ENCODE measurements at regions not wholly inside any gene's neighbourhood (a gene's known extent, or its start where the extent isn't known, plus 50 kb on each side); places are given as distances from the start of the nearest gene placed in this dataset.

DNA sequence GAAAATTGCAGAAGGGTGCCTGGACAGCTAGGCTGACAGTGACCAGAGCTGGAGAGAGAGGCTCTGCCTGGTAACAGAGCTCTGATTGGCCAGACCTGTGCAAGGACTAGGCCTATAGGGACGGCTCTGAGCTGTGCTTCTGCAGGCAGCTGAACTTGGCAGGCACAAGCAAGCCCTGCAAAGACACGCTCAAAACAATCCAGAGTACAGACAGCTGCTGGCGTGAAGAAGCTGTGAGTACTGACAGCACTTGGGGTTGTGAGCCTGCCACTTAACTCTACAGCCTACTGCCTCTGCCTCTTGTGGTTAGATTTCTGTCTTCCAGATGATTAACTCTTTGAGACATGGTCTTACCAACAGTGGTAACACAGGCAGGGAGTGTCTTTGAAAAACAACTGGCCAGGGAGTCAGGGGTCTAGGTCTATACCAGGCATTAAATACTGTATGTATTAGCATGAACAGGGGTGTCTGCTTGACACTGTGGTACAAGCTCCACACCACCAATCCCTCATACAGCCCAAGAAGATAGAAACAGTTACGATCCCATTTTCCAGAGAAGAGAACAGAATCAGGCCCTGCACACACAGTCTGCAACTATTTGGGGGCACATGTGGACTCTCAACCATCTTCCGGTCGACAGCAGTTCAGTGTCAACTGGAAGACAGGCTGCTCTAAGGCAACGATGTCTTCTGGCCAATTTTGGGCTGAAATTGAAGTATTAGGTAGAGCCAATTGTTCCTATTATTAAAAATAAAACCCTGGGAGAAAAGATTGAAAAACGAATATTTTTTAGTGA, 568.4 kb downstream of the TNS1 start:
- peak; percentile 80 for DNase-seq

DNA sequence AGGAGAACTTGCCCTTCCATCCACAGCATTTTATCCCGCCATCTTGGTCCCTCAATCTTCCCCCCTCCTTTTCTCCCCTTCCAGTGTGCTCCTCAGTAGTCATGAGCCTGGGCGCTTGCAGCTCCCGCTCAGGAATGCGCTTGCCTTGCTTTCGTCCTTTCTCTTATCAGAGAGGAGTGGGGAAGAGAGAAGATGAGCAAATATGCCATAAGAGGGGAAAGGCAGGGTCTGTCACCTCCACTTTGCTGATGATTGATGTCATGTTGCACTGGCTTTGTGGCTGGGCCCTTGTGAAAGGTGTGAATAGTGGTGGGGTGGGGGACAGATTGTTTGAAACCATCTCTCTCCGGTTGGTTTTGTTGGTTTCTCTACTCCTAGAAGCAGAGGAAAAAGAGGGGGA, 569.3 kb downstream of the TNS1 start:
- DNase-seq = no peak

DNA sequence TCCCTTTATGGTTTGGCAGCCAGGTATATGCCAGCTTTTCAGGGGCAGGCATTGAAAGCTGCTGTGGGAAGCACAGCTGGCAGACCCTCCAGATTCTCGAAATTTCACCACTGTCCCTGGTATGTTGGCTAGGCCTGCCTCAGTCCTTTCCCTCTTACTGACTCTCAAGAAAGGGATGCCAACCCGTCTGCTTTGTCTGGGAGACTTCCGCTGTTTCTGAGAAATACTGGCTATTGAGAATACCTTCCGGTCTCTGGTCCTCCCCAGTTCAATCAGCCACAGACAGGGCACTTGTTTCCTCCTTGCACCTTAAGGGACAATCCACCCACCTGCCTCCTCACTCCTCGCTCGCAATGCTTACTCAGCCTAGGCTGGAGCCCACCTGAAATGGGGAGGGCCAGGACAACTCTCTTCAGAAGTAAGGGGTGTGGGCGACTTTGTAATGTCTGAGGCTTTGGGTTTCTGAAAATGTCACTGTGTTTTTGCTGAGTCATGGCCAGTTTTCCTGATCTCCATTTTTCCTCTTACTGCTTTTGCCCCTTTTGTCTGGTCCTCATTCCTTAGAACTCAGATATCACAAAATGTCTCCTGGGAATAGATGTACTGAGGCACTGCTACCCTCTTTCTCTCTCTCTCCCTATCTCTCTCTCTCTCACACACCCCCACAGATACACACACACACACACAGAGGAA, 571.1 kb downstream of the TNS1 start:
- DNase-seq = no peak

DNA sequence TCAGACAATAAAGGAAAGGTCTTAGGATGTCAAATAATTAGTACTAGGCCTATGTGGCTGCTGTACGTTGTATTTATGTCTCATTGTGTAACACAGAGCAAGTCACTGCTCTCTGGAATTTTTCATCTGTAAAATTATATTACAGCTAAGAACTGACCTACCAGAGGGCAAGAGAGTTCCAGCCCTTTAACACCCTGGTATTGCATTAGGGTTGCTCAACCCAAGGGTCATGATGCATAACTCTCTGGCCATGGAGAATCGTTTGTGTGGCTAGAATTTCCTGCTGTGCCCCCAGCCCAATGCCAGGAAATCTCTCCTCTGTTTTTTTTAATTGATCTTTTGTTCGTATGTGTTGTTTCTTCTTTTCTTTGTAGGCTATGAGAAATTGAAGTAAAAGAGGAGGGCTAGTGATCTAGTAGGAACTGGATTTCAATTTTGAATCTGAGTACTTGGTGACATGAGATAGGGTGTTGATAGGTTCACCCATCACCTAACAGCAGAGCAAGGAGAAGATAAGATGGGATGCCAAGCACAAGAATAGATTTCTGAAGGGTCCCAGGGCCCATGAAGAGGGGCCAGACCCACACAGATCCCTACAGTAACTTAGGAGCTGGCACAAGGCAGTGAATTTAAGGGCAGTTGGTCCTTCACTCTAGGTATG, 571.2 kb upstream of the TNP1 start:
- no peak for DNase-seq

DNA sequence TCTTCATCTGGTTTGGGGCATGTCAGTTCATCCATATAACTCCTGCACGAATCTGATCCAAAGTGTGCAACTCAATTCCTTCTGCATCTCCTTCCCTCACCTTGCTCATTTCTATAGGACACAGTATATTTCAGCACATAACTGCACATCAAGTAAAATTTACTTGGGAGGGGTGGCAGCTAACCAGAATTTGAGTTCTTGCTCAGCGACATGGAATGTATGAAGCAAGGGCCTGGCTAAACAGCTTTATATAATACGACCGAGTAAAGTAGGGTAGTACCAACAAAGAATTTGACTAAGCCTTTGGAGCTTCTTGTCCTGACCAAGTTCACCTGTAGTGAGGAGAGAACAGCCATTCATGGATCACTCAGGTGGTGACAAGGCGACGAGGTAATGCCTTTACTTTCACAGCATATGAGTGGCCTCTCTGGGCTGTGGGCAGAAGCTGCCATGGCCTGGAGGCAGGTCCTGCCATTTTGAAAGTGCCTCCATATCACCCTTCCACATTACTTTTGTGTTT, 570.2 kb upstream of the TNP1 start:
- DNase-seq = no peak

DNA sequence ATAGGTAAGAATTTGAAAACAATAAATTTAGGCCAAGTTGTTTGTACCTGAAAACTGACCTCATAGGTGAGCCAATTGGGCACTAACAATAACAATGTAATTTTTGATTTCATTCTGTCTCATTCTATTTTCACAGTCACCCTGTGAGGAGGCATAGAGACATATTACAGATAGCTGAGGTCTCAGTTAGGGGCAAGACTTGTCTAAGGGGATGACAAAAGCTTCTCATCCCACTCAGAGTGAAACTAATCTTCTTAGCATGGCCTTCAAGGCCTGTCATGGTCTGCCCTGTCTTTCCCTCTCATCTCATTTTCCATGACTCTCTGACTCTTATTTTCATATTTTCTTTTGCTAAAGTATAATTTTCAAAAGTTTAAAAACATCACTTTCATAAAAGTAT, 562.0 kb upstream of the TNP1 start:
- DNase-seq = no peak

DNA sequence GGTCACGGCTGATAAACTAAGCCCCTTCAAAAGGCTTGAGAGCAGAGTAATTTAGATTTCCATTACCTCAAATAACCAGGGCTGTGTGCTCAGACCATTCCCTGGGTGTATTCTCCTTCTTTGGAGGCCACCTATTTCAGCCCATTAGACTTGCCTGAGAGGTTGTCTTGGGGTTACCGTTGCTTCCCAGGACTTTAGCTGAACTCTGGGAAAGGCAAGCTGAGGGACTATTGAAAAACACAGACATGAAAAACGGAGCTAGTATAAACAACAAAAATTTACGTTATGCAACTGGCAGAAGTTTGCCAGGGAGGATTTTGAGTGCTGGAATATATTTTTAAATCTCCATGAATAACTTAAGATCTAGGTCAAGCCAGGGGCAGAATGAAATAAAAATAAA, 561.0 kb upstream of the TNP1 start:
- no peak for DNase-seq

DNA sequence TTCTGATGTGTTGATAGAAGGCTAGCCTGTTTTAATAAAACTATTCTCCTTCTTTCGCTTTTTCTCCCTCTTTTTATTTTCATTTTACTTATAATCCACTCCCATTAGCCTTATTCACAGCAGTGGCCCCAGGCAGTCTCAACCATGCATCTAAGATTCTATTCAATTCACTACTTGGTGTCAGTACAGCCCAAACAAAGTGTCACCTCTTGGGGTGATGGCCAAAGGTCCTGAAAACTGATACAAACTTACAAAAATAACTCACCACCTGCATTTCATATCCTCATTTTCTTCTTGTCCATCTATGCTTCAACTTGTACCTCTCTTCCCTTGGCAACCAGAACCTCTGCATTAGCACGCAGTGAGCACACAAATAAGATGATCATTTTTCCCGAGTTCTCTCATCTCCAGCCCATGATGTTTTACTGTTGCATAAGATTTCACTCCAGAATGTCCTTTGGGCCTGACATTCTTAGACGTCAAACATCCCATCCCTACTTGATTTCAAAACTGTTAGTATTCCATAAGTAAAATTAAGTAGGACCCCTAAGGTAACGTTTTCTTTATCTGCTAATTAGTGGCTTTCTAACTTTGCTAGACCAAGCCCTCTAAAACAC, 559.3 kb upstream of the TNP1 start:
- no peak for DNase-seq

DNA sequence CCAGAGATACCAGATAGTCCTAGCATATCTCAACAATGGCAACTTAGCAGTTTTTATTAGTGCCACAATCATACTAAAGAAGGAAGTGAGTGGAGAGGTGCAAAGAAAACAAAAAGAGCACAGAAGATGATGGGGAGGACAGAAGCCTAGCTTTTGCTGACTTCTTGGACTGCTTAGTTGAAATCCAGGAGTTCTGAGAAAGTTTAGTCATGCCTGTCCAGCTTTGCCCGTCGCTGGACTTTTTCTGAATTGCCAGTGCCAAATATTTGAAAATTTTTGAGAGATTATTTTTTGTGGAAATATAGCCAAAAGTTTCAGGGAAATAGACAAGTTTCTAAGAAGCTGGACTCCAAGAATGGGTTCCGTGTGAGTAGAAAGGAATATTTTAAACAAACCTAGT, 558.7 kb upstream of the TNP1 start:
- no peak for DNase-seq

DNA sequence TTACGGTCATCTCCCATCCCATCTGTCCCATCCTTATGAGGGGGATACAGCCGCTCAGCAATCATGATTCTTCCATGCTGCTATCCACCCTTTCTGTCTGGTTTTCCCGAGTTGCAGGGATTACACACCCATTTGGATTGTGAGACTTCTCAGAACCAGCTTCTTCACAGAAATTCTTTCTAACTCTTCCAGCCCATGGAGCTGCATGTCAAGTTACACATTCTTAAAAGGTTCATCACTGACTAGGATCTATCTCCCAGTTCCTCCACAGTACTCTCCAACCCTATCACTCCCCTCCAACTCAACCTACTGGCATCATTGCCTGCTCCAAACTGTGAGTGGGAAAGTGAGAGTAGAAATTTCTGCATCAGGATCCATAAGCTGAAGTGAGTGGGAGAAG, 558.2 kb upstream of the TNP1 start:
- DNase-seq = no peak

DNA sequence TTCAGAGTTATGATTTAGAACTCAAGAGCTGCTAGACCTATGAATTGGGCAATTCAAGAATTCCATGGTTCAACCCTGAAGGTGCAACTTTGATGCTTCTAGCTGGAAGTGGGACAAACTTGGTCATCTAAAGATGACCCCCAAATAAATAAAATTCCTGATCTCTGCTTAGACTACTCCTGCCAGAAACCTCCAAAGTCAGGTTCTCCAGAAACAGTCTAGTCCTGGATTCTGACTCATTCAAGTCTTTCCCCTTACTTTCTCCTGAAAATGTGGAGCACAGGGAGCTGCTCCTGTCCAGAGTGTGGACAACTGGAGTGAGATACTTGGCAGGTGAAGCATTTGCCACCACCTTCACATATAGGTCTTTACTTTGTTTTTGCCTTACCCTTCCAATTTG, 557.7 kb upstream of the TNP1 start:
- DNase-seq = no peak

DNA sequence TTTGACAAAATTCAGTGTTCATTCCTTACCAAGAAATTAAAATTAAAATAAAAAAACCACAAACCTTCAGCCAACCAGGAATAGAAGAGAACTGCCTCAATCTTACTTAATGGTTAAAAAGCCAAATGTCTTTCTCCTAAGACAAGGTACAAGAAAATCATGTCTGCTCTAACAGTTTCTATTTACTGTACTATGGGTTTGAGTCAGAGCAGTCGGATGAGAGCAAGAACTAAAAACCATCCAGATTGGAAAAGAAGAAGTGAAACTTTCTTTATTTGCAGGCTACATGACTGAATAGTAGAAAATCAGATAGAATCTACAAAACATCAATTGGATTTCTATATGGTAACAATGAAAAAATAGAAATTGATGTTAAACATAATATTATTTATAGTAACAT, 555.5 kb upstream of the TNP1 start:
- no peak for DNase-seq

DNA sequence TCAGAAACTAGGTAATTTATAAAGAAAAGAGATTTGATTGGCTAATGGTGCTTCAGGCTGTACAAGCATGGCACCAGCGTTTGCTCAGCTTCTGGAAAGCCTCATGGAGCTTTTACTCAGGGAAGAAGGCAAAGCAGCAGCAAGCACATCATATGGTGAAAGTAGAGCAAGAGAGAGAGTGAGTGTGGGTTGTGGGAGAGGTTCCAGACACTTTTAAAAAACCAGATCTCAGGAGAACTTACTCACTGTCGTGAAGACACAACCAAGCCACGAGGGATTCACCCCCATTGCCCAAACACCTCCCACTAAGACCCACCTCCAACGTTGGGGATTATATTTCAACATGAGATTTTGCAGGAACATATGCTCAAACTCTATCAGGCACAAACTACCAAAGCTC, 554.6 kb upstream of the TNP1 start:
- no peak for DNase-seq

DNA sequence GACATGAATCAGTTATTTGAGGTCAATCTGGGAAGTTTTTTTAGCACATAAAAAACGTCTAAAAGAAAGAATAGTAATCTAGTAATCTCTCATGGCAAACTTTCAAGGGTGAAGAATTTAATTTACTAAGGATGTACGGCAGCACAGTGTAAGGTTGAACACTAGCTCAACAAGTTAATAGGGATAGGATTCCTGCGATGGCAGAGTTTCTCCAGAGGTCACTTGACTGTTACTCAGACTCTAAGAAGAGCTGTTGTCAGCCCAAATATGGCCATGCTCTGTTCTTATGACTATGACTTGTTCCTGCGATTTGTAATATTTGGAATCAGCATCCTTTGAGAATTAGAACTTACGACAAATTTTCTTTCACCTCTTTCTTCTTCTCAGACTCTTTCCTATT, 553.3 kb upstream of the TNP1 start:
- DNase-seq = no peak

DNA sequence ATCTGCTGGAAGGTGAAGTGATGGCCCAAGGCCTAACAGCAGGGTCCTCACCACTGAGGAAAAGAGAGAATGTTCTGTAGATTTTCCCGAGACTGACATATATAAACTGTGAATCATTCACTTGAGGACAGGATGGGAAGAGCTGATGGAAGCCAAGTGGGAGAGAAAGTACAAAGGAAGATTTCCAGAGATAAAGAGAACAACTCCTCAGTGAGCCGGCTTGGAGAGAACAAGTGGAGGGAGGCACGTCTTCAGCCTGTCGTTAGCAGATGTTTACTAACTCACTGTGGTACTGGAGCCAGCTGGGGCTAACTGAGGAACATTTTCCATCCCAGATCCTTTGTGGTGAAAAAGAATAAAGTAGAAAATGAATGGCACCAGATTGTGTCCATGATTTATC, 552.9 kb upstream of the TNP1 start:
- no peak for DNase-seq

DNA sequence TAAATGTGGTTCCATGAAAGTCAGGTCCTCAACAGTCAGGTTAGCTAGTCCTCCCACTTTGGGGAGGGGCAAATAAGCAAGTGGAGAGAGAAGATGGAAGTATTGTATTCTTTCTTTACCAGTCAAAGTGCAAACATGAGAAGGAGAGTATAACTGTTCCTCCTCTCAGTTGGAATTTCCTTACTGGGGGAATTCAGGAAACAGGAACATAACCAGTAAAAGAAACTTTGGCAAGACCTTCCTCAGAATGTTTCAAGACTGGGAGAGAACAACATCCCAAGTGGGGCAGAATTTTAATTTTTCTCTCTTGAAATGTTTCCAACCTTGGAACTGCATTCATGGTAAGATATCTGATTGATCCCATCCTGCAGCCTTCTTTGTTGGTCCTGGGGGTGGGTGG, 552.4 kb upstream of the TNP1 start:
- no peak for DNase-seq

DNA sequence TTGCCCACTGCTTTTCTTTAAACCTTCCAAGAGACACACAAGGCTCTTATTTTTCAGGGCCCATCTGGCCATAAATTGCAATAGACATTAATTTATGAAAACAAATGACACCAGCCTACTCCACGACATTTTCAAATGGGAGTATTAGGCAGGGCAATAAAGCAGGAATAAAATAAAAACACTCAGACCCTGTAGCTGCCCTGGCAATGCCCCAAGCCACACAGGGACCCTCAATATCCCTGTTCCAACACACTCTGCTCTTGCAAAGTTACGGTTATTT, 550.8 kb upstream of the TNP1 start:
- no peak for DNase-seq

DNA sequence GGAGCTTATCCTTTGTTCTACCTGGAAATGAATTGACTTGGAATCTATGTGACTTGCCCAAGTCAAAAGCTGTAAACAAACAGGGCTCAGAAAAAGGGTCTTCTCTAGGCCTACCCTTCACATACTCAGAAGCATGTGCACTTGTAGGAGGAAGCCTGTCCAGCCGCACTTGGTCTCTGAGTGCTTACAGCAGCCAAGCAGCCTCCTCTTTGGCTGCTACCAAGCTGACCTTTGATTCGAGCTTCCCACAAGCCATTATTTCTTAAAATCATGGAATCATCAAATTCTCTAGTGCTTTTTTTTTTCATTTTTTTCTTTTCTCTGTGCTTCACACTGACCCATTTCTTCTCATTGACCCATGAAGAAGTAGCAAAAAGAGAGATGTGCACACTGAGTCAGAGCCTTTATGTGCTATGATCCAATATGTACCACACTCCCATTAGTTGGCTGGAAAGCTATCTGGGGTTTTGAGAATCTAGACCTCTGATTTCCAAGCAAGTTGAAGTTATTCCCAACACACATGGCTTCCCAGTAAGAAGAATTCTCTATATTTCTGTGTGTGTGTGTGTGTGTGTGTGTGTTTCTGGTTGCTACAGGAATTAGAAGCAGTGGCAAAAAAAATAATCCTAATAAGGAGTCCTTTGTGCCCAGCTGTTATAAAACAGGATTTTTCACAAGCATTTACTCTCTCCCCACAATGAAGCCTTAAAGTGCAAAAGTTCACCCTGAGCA, 550.3 kb upstream of the TNP1 start:
- no peak for DNase-seq

DNA sequence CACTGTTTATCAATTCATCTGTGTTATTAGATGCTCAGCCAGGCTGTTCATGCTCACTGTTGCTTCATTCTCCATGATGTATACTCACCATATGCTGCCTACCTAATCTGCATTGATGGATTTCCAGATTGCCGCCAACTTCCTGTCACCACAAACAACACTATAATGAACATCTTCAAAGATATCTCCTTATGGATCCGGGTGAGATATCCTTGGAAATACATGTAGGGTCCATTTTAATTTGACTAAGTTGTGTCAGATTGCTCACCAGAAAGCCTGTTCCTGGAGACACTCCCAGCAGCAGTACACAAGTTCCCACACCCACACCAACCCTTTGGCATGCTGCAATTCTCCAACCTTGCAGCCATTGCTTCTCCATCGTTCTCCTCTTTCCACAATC, 547.5 kb upstream of the TNP1 start:
- DNase-seq = no peak

DNA sequence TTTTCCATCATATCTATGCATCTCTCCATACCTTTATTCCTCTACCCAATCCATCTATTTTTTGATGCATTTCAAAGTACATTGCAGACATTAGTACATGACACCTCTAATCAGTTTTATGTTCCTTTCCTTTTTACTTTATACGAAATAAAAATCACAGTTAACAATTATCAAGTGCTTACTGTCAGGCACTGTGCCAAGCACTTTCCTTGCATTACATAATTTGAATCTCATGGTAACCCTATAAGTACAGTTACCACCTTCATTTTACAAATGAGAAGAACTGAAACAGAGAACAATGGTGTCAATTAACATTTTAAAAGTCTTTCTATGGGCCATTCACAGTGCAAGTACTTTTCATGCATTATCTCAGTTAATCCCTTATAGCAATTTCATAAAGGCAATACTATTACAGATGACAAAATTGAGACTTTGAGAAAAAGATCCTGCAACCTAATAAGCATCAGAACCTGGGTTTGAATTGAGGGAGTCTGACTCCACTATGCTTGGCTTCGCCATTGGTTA, 544.4 kb upstream of the TNP1 start:
- DNase-seq = no peak

DNA sequence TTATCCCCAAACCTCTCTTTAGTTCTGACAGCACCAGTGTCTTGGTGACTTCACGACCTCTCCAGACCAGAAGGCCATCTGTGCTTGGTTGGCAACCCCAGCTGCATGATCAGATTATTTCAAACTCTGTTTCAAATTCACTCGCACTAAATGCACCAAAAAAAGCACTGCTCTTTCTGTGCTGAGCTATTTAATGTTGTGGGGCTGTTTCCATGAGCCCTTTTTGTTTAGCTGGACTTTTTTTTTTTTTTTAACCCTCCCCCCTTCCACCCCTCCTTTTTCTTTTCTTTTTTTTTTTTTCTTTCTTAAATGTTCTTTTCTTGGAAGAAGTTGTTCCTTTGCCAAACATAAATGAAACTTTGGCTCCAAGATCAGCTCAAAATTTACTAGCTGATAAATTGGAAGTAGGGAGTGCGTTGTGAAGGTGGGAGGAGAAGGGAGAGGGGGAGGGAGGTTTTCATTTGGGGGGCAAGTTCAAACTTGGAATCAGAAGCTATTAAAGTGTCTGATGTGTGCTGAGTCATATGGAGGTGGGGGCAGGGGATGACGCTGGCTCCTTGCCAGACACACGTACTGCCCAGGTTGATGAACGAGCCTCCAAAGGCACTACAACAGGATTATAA, 543.0 kb upstream of the TNP1 start:
- no peak for DNase-seq

DNA sequence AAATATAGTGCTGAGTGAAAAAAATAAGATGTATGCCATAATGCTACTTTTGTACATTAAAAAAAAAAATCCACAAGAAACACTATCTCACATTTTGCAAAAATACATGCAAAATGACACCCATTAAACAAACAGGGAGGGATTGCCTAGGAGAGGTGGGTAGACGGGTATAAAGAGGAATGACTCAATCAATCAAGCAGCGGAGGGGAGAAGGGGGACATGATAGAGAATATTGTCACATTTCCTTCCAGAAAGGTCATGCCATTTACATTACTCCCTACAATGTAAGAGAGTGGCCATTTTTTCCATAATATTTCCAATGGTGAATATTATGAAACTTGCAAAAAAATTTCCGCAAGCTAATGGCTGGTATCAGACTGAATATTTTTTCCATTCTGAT, 542.3 kb upstream of the TNP1 start:
- DNase-seq = no peak

Measured in NCI-H774 (cell line).